ENCODE measurements at regions not wholly inside any gene's neighbourhood (a gene's known extent, or its start where the extent isn't known, plus 50 kb on each side); places are given as distances from the start of the nearest gene placed in this dataset.

DNA sequence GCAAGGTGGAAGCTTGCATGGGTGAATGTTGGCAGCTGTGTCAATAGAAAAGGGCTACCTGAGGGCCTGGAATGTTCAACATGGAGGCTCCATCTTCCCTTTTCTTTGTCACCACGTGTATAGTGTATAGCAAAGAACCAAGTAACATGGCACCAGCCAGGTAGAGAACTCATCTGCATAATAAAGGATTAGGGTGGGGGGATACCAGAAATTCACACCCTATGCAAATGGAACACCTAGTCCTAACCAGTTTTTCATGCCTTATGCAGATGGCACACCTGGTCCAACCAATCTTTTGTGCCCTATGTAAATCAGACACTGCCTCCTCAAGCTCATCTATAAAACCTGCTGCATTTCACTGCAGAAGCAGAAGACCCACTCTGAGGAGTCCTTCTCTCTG lies 169.6 kb upstream of the GLRA2 start:
- H3K27ac ChIP-seq (ENCODE audit: extremely low read depth, low read depth, low read length), result no peak overlapping the region
- H3K36me3 ChIP-seq (ENCODE audit: control insufficient read depth in 2 of 2, insufficient read depth in 1 of 2, low read length in 2 of 2), result no peaks in the 10 kb centered on the region
- no peak overlapping the region for H3K4me3 ChIP-seq (ENCODE audit: low read depth, low read length)
- H3K4me1 ChIP-seq (ENCODE audit: control insufficient read depth, insufficient read depth, low read length), result no peaks in the 10 kb centered on the region
- POLR2A ChIA-PET, result no interaction called here
- CTCF ChIA-PET, result no interaction called here
- H3K9me3 ChIP-seq (ENCODE audit: control insufficient read depth, insufficient read depth, low read depth, low read length), result no peaks in the 10 kb centered on the region
- TF ChIP-seq ZFP3 (tag by site-specific recombination; IDR thresholded peaks at IDR 0.05; ENCODE audit: low read depth), result no peak
- TF ChIP-seq MYNN (tag by site-specific recombination; IDR thresholded peaks at IDR 0.05; ENCODE audit: borderline replicate concordance), result no peak
- no peak for TF ChIP-seq ZNF692 (tag by site-specific recombination; IDR thresholded peaks at IDR 0.05)
- TF ChIP-seq GLIS2 (tag by site-specific recombination; IDR thresholded peaks at IDR 0.05), result no peak

- TF ChIP-seq ZNF629 (tag by site-specific recombination; IDR thresholded peaks at IDR 0.05), result no peak
- no peak for TF ChIP-seq ZNF701 (tag by site-specific recombination; IDR thresholded peaks at IDR 0.05)
- H3K4me1 ChIP-seq (ENCODE audit: control insufficient read depth, insufficient read depth, low read length), result no peaks in the 10 kb centered on the region
- H3K9me3 ChIP-seq (ENCODE audit: control insufficient read depth, insufficient read depth, low read depth, low read length), result no peaks in the 10 kb centered on the region
- H3K36me3 ChIP-seq (ENCODE audit: control insufficient read depth in 2 of 2, insufficient read depth in 1 of 2, low read length in 2 of 2), result no peaks in the 10 kb centered on the region
- CTCF ChIA-PET, result no interaction called here
- H3K27ac ChIP-seq (ENCODE audit: extremely low read depth, low read depth, low read length), result no peak overlapping the region
- H3K4me3 ChIP-seq (ENCODE audit: low read depth, low read length), result no peak overlapping the region
- POLR2A ChIA-PET, result no interaction called here
Measured at GRCh38 chrX:14359316-14359715, 170.0 kb upstream of the GLRA2 start.

DNA sequence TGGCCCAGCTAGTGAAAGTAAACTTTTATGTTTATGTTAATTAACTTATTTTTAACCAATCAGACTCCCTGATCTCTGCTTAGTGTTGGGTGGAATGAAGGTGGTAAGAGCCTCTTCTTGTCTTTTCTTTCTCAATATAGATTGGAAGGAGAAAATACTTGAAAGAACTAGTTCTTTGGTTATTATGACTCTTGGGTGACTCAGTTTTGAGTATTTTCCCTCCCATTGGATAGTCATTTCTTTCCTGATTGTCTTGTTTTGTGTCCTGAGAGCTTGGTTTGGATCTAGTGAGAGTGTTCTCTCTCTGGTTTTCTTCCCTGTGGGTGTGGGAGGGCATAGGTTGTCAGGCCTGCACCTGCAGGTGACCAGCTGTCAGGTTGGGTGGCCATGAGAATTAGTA lies 172.0 kb upstream of the GLRA2 start:
- no peaks in the 10 kb centered on the region for H3K36me3 ChIP-seq (ENCODE audit: control insufficient read depth in 2 of 2, insufficient read depth in 1 of 2, low read length in 2 of 2)
- ChIA-PET POLR2A (no interaction called here), CTCF (no interaction called here)
- no peak overlapping the region for H3K27ac ChIP-seq (ENCODE audit: extremely low read depth, low read depth, low read length)
- no peak overlapping the region for H3K4me3 ChIP-seq (ENCODE audit: low read depth, low read length)
- no peaks in the 10 kb centered on the region for H3K4me1 ChIP-seq (ENCODE audit: control insufficient read depth, insufficient read depth, low read length)
- H3K9me3 ChIP-seq (ENCODE audit: control insufficient read depth, insufficient read depth, low read depth, low read length), result no peaks in the 10 kb centered on the region
- TF ChIP-seq ZSCAN5A (tag by site-specific recombination; IDR thresholded peaks at IDR 0.05) (no peak), ZNF248 (tag by site-specific recombination; IDR thresholded peaks at IDR 0.05) (no peak), ZFHX2 (tag by site-specific recombination; conservative IDR thresholded peaks at IDR 0.05) (no peak), ZNF175 (tag by site-specific recombination; IDR thresholded peaks at IDR 0.05) (no peak), ATF2 (tag by site-specific recombination; IDR thresholded peaks at IDR 0.05; ENCODE audit: low read depth) (no peak), ZNF707 (tag by site-specific recombination; IDR thresholded peaks at IDR 0.05) (no peak), ZFP41 (tag by site-specific recombination; IDR thresholded peaks at IDR 0.05; ENCODE audit: borderline replicate concordance) (no peak), KLF17 (tag by site-specific recombination; IDR thresholded peaks at IDR 0.05) (no peak), MEIS1 (CRISPR knock-in tag; IDR thresholded peaks at IDR 0.05; ENCODE audit: borderline replicate concordance) (no peak), ZSCAN23 (tag by site-specific recombination; IDR thresholded peaks at IDR 0.05) (no peak), ZNF24 (tag by site-specific recombination; IDR thresholded peaks at IDR 0.05) (no peak), YY1 (tag by site-specific recombination; IDR thresholded peaks at IDR 0.05) (no peak)
- TF ChIP-seq, protein P1, sequence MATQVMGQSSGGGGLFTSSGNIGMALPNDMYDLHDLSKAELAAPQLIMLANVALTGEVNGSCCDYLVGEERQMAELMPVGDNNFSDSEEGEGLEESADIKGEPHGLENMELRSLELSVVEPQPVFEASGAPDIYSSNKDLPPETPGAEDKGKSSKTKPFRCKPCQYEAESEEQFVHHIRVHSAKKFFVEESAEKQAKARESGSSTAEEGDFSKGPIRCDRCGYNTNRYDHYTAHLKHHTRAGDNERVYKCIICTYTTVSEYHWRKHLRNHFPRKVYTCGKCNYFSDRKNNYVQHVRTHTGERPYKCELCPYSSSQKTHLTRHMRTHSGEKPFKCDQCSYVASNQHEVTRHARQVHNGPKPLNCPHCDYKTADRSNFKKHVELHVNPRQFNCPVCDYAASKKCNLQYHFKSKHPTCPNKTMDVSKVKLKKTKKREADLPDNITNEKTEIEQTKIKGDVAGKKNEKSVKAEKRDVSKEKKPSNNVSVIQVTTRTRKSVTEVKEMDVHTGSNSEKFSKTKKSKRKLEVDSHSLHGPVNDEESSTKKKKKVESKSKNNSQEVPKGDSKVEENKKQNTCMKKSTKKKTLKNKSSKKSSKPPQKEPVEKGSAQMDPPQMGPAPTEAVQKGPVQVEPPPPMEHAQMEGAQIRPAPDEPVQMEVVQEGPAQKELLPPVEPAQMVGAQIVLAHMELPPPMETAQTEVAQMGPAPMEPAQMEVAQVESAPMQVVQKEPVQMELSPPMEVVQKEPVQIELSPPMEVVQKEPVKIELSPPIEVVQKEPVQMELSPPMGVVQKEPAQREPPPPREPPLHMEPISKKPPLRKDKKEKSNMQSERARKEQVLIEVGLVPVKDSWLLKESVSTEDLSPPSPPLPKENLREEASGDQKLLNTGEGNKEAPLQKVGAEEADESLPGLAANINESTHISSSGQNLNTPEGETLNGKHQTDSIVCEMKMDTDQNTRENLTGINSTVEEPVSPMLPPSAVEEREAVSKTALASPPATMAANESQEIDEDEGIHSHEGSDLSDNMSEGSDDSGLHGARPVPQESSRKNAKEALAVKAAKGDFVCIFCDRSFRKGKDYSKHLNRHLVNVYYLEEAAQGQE (tag by site-specific recombination; IDR thresholded peaks at IDR 0.05), result no peak
- TF ChIP-seq, protein P2, sequence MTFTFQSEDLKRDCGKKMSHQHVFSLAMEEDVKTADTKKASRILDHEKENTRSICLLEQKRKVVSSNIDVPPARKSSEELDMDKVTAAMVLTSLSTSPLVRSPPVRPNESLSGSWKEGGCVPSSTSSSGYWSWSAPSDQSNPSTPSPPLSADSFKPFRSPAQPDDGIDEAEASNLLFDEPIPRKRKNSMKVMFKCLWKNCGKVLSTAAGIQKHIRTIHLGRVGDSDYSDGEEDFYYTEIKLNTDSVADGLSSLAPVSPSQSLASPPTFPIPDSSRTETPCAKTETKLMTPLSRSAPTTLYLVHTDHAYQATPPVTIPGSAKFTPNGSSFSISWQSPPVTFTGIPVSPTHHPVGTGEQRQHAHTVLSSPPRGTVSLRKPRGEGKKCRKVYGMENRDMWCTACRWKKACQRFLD (tag by site-specific recombination; IDR thresholded peaks at IDR 0.05), result no peak

Measured in HEK293 (cell line).